ENCODE measurements at regions not wholly inside any gene's neighbourhood (a gene's known extent, or its start where the extent isn't known, plus 50 kb on each side); places are given as distances from the start of the nearest gene placed in this dataset.
"Not testable (repeated sequence)": the region's sequence is repeated elsewhere in the genome, so short reads cannot be mapped to it uniquely, and the experiment has no call there.

DNA sequence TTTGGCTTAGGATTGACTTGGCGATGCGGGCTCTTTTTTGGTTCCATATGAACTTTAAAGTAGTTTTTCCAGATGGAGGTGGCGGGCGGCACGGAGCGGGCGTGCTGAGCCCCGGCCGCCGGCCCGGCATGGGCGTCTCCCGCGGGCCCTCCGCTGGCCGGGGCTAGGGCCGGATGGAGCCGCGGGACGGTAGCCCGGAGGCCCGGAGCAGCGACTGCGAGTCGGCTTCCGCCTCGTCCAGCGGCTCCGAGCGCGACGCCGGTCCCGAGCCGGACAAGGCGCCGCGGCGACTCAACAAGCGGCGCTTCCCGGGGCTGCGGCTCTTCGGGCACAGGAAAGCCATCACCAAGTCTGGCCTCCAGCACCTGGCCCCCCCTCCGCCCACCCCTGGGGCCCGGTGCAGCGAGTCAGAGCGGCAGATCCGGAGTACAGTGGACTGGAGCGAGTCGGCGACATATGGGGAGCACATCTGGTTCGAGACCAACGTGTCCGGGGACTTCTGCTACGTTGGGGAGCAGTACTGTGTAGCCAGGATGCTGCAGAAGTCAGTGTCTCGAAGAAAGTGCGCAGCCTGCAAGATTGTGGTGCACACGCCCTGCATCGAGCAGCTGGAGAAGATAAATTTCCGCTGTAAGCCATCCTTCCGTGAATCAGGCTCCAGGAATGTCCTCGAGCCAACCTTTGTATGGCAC, 88.7 kb downstream of the LACC1 start:
- not testable (repeated sequence) for TF ChIP-seq CTCF, POLR2A (IDR thresholded peaks at IDR 0.05)
